ENCODE measurements at regions not wholly inside any gene's neighbourhood (a gene's known extent, or its start where the extent isn't known, plus 50 kb on each side); places are given as distances from the start of the nearest gene placed in this dataset.

- TF ChIP-seq EZH2 (IDR thresholded peaks at IDR 0.05; ENCODE audit: borderline replicate concordance, low read length) (no peak), CTCF (IDR thresholded peaks at IDR 0.05; ENCODE audit: low read length) (no peak)
Observed at GRCh38 chr17:51463353-51463752, 203.0 kb downstream of the UTP18 start.
